Osteoblast (primary cell): ENCODE measurements at regions not wholly inside any gene's neighbourhood (a gene's known extent, or its start where the extent isn't known, plus 50 kb on each side); places are given as distances from the start of the nearest gene placed in this dataset.

Source experiments
- DNase-seq: peaks from one replicate; pipeline ENCODE4 v3.0.0; 2011; ENCODE audit warnings: low spot score, mixed read lengths; ENCODE audit not compliant: insufficient read length; ENCODE audit errors: missing footprints
- H2AFZ ChIP-seq: 2 replicates; pipeline ENCODE4 v1.6.0; 2011; ENCODE audit warnings: mild to moderate bottlenecking, low read length
- H3K27ac ChIP-seq: 2 replicates; pipeline ENCODE4 v1.5.1; 2011; ENCODE audit warnings: mild to moderate bottlenecking, low read depth, low read length, moderate library complexity
- H3K27me3 ChIP-seq: 2 replicates; pipeline ENCODE4 v1.6.0; 2012; ENCODE audit warnings: mild to moderate bottlenecking, control low read depth, inconsistent platforms, low read length, moderate library complexity; ENCODE audit not compliant: insufficient read depth
- H3K36me3 ChIP-seq: 2 replicates; pipeline ENCODE4 v1.5.1; 2011; ENCODE audit warnings: mild to moderate bottlenecking, low read length, control low read depth, moderate library complexity; ENCODE audit not compliant: insufficient read depth
- H3K4me1 ChIP-seq: 2 replicates; pipeline ENCODE4 v1.5.1; 2011; ENCODE audit warnings: mild to moderate bottlenecking, low read length, control low read depth, moderate library complexity; ENCODE audit not compliant: insufficient read depth
- H3K4me2 ChIP-seq: 2 replicates; pipeline ENCODE4 v1.6.0; 2011; ENCODE audit warnings: mild to moderate bottlenecking, low read length; ENCODE audit not compliant: insufficient read depth
- H3K4me3 ChIP-seq: fragments of 200-600 bp; sonication (generic); 3 replicates; pipeline ENCODE4 v1.5.1; 2012; ENCODE audit warnings: mild to moderate bottlenecking, low read length, inconsistent platforms; ENCODE audit not compliant: insufficient read depth
- H3K79me2 ChIP-seq: 2 replicates; pipeline ENCODE4 v1.6.0; 2012; ENCODE audit warnings: mild to moderate bottlenecking, low read length, control low read depth, inconsistent platforms; ENCODE audit not compliant: insufficient read depth
- H3K9me3 ChIP-seq: 2 replicates; pipeline ENCODE4 v1.5.1; 2011; ENCODE audit warnings: low read depth, low read length, control low read depth
- H4K20me1 ChIP-seq: 2 replicates; pipeline ENCODE4 v1.6.0; 2012; ENCODE audit warnings: mild to moderate bottlenecking, low read length, control low read depth; ENCODE audit not compliant: insufficient read depth
- CTCF ChIP-seq: IDR thresholded peaks from 2 replicates; pipeline ENCODE4 v1.5.1; 2011; ENCODE audit warnings: mild to moderate bottlenecking, low read depth, low read length, moderate library complexity; ENCODE audit errors: extremely low read depth

- no peak overlapping the region for H3K27ac ChIP-seq
These were observed 130.4 kb upstream of the CCDC28A start for GRCh38 chr6:138643210-138643609.

GRCh38 chr6:138645976-138646640 lies 127.5 kb upstream of the CCDC28A start:
- Histone ChIP-seq H2AFZ (no peak overlapping the region), H3K27ac (no peak overlapping the region), H4K20me1 (no peaks in the 10 kb centered on the region), H3K4me1 (peaks cover 6% of the 10 kb centered on the region), H3K4me3 (no peak overlapping the region), H3K4me2 (peak overlapping the region; percentile 81), H3K79me2 (peaks cover 3% of the 10 kb centered on the region), H3K9me3 (no peaks in the 10 kb centered on the region), H3K27me3 (no peaks in the 10 kb centered on the region), H3K36me3 (no peaks in the 10 kb centered on the region)
- TF ChIP-seq CTCF: no peak
- no peak for DNase-seq

More at GRCh38 chr6:138643210-138643609, 130.4 kb upstream of the CCDC28A start:
- H3K4me1 ChIP-seq: peaks cover 6% of the 10 kb centered on the region
- H3K36me3 ChIP-seq: no peaks in the 10 kb centered on the region
- DNase-seq: no peak
- H3K79me2 ChIP-seq: no peaks in the 10 kb centered on the region
- no peaks in the 10 kb centered on the region for H3K27me3 ChIP-seq
- no peaks in the 10 kb centered on the region for H3K9me3 ChIP-seq
- H2AFZ ChIP-seq: no peak overlapping the region
- no peak overlapping the region for H3K4me2 ChIP-seq
- TF ChIP-seq CTCF: no peak
- no peaks in the 10 kb centered on the region for H4K20me1 ChIP-seq
- no peak overlapping the region for H3K4me3 ChIP-seq

- Histone ChIP-seq H3K4me2 (peak overlapping the region; percentile 81), H2AFZ (peak overlapping the region; percentile 89), H3K27me3 (no peaks in the 10 kb centered on the region), H3K9me3 (no peaks in the 10 kb centered on the region), H3K36me3 (no peaks in the 10 kb centered on the region), H3K79me2 (peaks cover 3% of the 10 kb centered on the region), H4K20me1 (no peaks in the 10 kb centered on the region), H3K4me1 (peaks cover 6% of the 10 kb centered on the region), H3K27ac (peak overlapping the region; percentile 64), H3K4me3 (peak overlapping the region; percentile 65)
- TF ChIP-seq CTCF: no peak
- DNase-seq: peak; percentile 90
These were observed 126.6 kb upstream of the CCDC28A start for GRCh38 chr6:138647006-138647405.

- no peak for TF ChIP-seq CTCF
- Histone ChIP-seq H3K36me3 (no peaks in the 10 kb centered on the region), H3K4me2 (no peak overlapping the region), H2AFZ (no peak overlapping the region), H3K4me3 (no peak overlapping the region), H3K79me2 (peaks cover 3% of the 10 kb centered on the region), H3K4me1 (peaks cover 6% of the 10 kb centered on the region), H3K9me3 (no peaks in the 10 kb centered on the region), H4K20me1 (no peaks in the 10 kb centered on the region), H3K27ac (no peak overlapping the region), H3K27me3 (no peaks in the 10 kb centered on the region)
- no peak for DNase-seq
These were observed 125.4 kb upstream of the CCDC28A start for GRCh38 chr6:138648127-138648526.
